ENCODE measurements at regions not wholly inside any gene's neighbourhood (a gene's known extent, or its start where the extent isn't known, plus 50 kb on each side); places are given as distances from the start of the nearest gene placed in this dataset.
"Not testable (repeated sequence)": the region's sequence is repeated elsewhere in the genome, so short reads cannot be mapped to it uniquely, and the experiment has no call there.

GRCh38 chr3:194038346-194038745, 97.6 kb upstream of the HES1 start:
- not testable (repeated sequence) for H3K9me3 ChIP-seq (ENCODE audit: control insufficient read depth, insufficient read depth, low read length); H3K4me1 ChIP-seq (ENCODE audit: insufficient read depth, low read length); H3K9ac ChIP-seq (ENCODE audit: low read depth, low read length); H3K36me3 ChIP-seq (ENCODE audit: insufficient read depth, low read length)

- Histone ChIP-seq H3K9me3 (ENCODE audit: control insufficient read depth, insufficient read depth, low read length) (no peaks in the 10 kb centered on the region), H3K36me3 (ENCODE audit: insufficient read depth, low read length) (no peaks in the 10 kb centered on the region), H3K4me1 (ENCODE audit: insufficient read depth, low read length) (peaks cover 7% of the 10 kb centered on the region; the same call in 1 of the 2 replicates), H3K9ac (ENCODE audit: low read depth, low read length) (no peak overlapping the region)
Measured at GRCh38 chr3:194038960-194039359, 97.0 kb upstream of the HES1 start.

- Histone ChIP-seq H3K9me3 (ENCODE audit: control insufficient read depth, insufficient read depth, low read length) (no peaks in the 10 kb centered on the region), H3K9ac (ENCODE audit: low read depth, low read length) (no peak overlapping the region), H3K4me1 (ENCODE audit: insufficient read depth, low read length) (peaks cover 7% of the 10 kb centered on the region; the same call in 1 of the 2 replicates), H3K36me3 (ENCODE audit: insufficient read depth, low read length) (no peaks in the 10 kb centered on the region)
Measured at GRCh38 chr3:194040516-194041273, 95.3 kb upstream of the HES1 start.

GRCh38 chr3:194042927-194043326, 93.0 kb upstream of the HES1 start:
- Histone ChIP-seq H3K9me3 (ENCODE audit: control insufficient read depth, insufficient read depth, low read length) (no peaks in the 10 kb centered on the region), H3K9ac (ENCODE audit: low read depth, low read length) (no peak overlapping the region), H3K4me1 (ENCODE audit: insufficient read depth, low read length) (peaks cover 7% of the 10 kb centered on the region; the same call in 1 of the 2 replicates), H3K36me3 (ENCODE audit: insufficient read depth, low read length) (no peaks in the 10 kb centered on the region)

- Histone ChIP-seq H3K9ac (ENCODE audit: low read depth, low read length) (no peak overlapping the region), H3K4me1 (ENCODE audit: insufficient read depth, low read length) (peaks cover 7% of the 10 kb centered on the region; the same call in 1 of the 2 replicates), H3K36me3 (ENCODE audit: insufficient read depth, low read length) (no peaks in the 10 kb centered on the region), H3K9me3 (ENCODE audit: control insufficient read depth, insufficient read depth, low read length) (no peaks in the 10 kb centered on the region)
Measured at GRCh38 chr3:194043516-194043915, 92.4 kb upstream of the HES1 start.

GRCh38 chr3:194045289-194045688, 90.7 kb upstream of the HES1 start:
- H3K4me1 ChIP-seq (ENCODE audit: insufficient read depth, low read length) = peaks cover 7% of the 10 kb centered on the region; the same call in 1 of the 2 replicates
- no peaks in the 10 kb centered on the region for H3K36me3 ChIP-seq (ENCODE audit: insufficient read depth, low read length)
- H3K9me3 ChIP-seq (ENCODE audit: control insufficient read depth, insufficient read depth, low read length) = peaks cover 2% of the 10 kb centered on the region; the same call in 1 of the 2 replicates
- H3K9ac ChIP-seq (ENCODE audit: low read depth, low read length) = no peak overlapping the region

GRCh38 chr3:194045919-194046318, 90.0 kb upstream of the HES1 start:
- no peak overlapping the region for H3K9ac ChIP-seq (ENCODE audit: low read depth, low read length)

GRCh38 chr3:194046531-194046930, 89.4 kb upstream of the HES1 start:
- peaks cover 3% of the 10 kb centered on the region; the same call in 1 of the 2 replicates for H3K9me3 ChIP-seq (ENCODE audit: control insufficient read depth, insufficient read depth, low read length)
- no peak overlapping the region for H3K9ac ChIP-seq (ENCODE audit: low read depth, low read length)
- no peaks in the 10 kb centered on the region for H3K36me3 ChIP-seq (ENCODE audit: insufficient read depth, low read length)
- peaks cover 7% of the 10 kb centered on the region; the same call in 1 of the 2 replicates for H3K4me1 ChIP-seq (ENCODE audit: insufficient read depth, low read length)

More at GRCh38 chr3:194045919-194046318, 90.0 kb upstream of the HES1 start:
- Histone ChIP-seq H3K4me1 (ENCODE audit: insufficient read depth, low read length) (peaks cover 7% of the 10 kb centered on the region; the same call in 1 of the 2 replicates), H3K9me3 (ENCODE audit: control insufficient read depth, insufficient read depth, low read length) (peaks cover 3% of the 10 kb centered on the region; the same call in 1 of the 2 replicates), H3K36me3 (ENCODE audit: insufficient read depth, low read length) (no peaks in the 10 kb centered on the region)

GRCh38 chr3:194046995-194047645, 88.8 kb upstream of the HES1 start:
- Histone ChIP-seq H3K36me3 (ENCODE audit: insufficient read depth, low read length) (no peaks in the 10 kb centered on the region), H3K9me3 (ENCODE audit: control insufficient read depth, insufficient read depth, low read length) (peaks cover 3% of the 10 kb centered on the region), H3K9ac (ENCODE audit: low read depth, low read length) (no peak overlapping the region), H3K4me1 (ENCODE audit: insufficient read depth, low read length) (peaks cover 7% of the 10 kb centered on the region; the same call in 1 of the 2 replicates)

- Histone ChIP-seq H3K9ac (ENCODE audit: low read depth, low read length) (no peak overlapping the region), H3K4me1 (ENCODE audit: insufficient read depth, low read length) (no peaks in the 10 kb centered on the region), H3K9me3 (ENCODE audit: control insufficient read depth, insufficient read depth, low read length) (peaks cover 3% of the 10 kb centered on the region), H3K36me3 (ENCODE audit: insufficient read depth, low read length) (no peaks in the 10 kb centered on the region)
Measured at GRCh38 chr3:194049394-194049793, 86.6 kb upstream of the HES1 start.

GRCh38 chr3:194050782-194051320, 85.1 kb upstream of the HES1 start:
- H3K4me1 ChIP-seq (ENCODE audit: insufficient read depth, low read length) = peaks cover 9% of the 10 kb centered on the region; the same call in 1 of the 2 replicates
- H3K36me3 ChIP-seq (ENCODE audit: insufficient read depth, low read length) = no peaks in the 10 kb centered on the region
- peaks cover 3% of the 10 kb centered on the region for H3K9me3 ChIP-seq (ENCODE audit: control insufficient read depth, insufficient read depth, low read length)
- no peak overlapping the region for H3K9ac ChIP-seq (ENCODE audit: low read depth, low read length)

- Histone ChIP-seq H3K9ac (ENCODE audit: low read depth, low read length) (no peak overlapping the region), H3K9me3 (ENCODE audit: control insufficient read depth, insufficient read depth, low read length) (peaks cover 3% of the 10 kb centered on the region), H3K36me3 (ENCODE audit: insufficient read depth, low read length) (no peaks in the 10 kb centered on the region), H3K4me1 (ENCODE audit: insufficient read depth, low read length) (peaks cover 10% of the 10 kb centered on the region)
Measured at GRCh38 chr3:194051366-194052149, 84.4 kb upstream of the HES1 start.

- no peaks in the 10 kb centered on the region for H3K36me3 ChIP-seq (ENCODE audit: insufficient read depth, low read length)
- peaks cover 3% of the 10 kb centered on the region for H3K9me3 ChIP-seq (ENCODE audit: control insufficient read depth, insufficient read depth, low read length)
- H3K9ac ChIP-seq (ENCODE audit: low read depth, low read length) = no peak overlapping the region
- peaks cover 16% of the 10 kb centered on the region for H3K4me1 ChIP-seq (ENCODE audit: insufficient read depth, low read length)
Measured at GRCh38 chr3:194053136-194053535, 82.8 kb upstream of the HES1 start.

- no peak overlapping the region for H3K9ac ChIP-seq (ENCODE audit: low read depth, low read length)
- H3K9me3 ChIP-seq (ENCODE audit: control insufficient read depth, insufficient read depth, low read length) = peaks cover 3% of the 10 kb centered on the region
- H3K4me1 ChIP-seq (ENCODE audit: insufficient read depth, low read length) = peaks cover 20% of the 10 kb centered on the region
- no peaks in the 10 kb centered on the region for H3K36me3 ChIP-seq (ENCODE audit: insufficient read depth, low read length)
Measured at GRCh38 chr3:194054016-194054415, 81.9 kb upstream of the HES1 start.
